ENCODE measurements at regions not wholly inside any gene's neighbourhood (a gene's known extent, or its start where the extent isn't known, plus 50 kb on each side); places are given as distances from the start of the nearest gene placed in this dataset.

GRCh38 chr7:106182904-106183303 is 70.8 kb upstream of the SYPL1 start:
- no peaks in the 10 kb centered on the region for H3K27me3 Mint-ChIP-seq (ENCODE audit: insufficient read depth, low read depth)

GRCh38 chr7:106181658-106182265 is 69.7 kb upstream of the SYPL1 start:
- H3K36me3 Mint-ChIP-seq: no peaks in the 10 kb centered on the region
- no peaks in the 10 kb centered on the region for H4K20me1 ChIP-seq (ENCODE audit: low read depth)

More at GRCh38 chr7:106182904-106183303, 70.8 kb upstream of the SYPL1 start:
- H3K9me3 Mint-ChIP-seq: no peaks in the 10 kb centered on the region
- H3K36me3 ChIP-seq: no peaks in the 10 kb centered on the region
- no peak overlapping the region for H3K4me2 ChIP-seq
- H3K9me3 ChIP-seq (ENCODE audit: low read depth): no peaks in the 10 kb centered on the region
- H3K27me3 ChIP-seq: no peaks in the 10 kb centered on the region
- no peaks in the 10 kb centered on the region for H3K79me2 ChIP-seq (ENCODE audit: low read depth)
- peaks cover 3% of the 10 kb centered on the region for H3K4me1 Mint-ChIP-seq
- no peak overlapping the region for H3K4me3 ChIP-seq
- no peak for TF ChIP-seq EZH2phosphoT487 (IDR thresholded peaks at IDR 0.05)
- TF ChIP-seq, protein P1, sequence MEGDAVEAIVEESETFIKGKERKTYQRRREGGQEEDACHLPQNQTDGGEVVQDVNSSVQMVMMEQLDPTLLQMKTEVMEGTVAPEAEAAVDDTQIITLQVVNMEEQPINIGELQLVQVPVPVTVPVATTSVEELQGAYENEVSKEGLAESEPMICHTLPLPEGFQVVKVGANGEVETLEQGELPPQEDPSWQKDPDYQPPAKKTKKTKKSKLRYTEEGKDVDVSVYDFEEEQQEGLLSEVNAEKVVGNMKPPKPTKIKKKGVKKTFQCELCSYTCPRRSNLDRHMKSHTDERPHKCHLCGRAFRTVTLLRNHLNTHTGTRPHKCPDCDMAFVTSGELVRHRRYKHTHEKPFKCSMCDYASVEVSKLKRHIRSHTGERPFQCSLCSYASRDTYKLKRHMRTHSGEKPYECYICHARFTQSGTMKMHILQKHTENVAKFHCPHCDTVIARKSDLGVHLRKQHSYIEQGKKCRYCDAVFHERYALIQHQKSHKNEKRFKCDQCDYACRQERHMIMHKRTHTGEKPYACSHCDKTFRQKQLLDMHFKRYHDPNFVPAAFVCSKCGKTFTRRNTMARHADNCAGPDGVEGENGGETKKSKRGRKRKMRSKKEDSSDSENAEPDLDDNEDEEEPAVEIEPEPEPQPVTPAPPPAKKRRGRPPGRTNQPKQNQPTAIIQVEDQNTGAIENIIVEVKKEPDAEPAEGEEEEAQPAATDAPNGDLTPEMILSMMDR (IDR thresholded peaks at IDR 0.05): no peak
- no peak for TF ChIP-seq EZH2 (IDR thresholded peaks at IDR 0.05)
- no peak overlapping the region for H3K27ac Mint-ChIP-seq
- H3K27ac ChIP-seq: no peak overlapping the region
- no peak for DNase-seq (ENCODE audit: low spot score)
- H2AFZ ChIP-seq (replicated peaks): no peak overlapping the region
- H3K4me3 Mint-ChIP-seq: no peak overlapping the region
- H4K20me1 ChIP-seq (ENCODE audit: low read depth): no peaks in the 10 kb centered on the region
- H3K36me3 Mint-ChIP-seq: no peaks in the 10 kb centered on the region
- H3K4me1 ChIP-seq: no peaks in the 10 kb centered on the region
- H3K9ac ChIP-seq: no peak overlapping the region
- no peaks in the 10 kb centered on the region for H3F3A ChIP-seq (ENCODE audit: low read depth)

GRCh38 chr7:106180721-106181120 is 68.6 kb upstream of the SYPL1 start:
- no peaks in the 10 kb centered on the region for H3K9me3 ChIP-seq (ENCODE audit: low read depth)
- peaks cover 8% of the 10 kb centered on the region for H3K4me1 ChIP-seq
- H3K9ac ChIP-seq: no peak overlapping the region
- TF ChIP-seq EZH2phosphoT487 (IDR thresholded peaks at IDR 0.05): no peak
- TF ChIP-seq, protein P1 (IDR thresholded peaks at IDR 0.05): no peak
- TF ChIP-seq EZH2 (IDR thresholded peaks at IDR 0.05): no peak
- H3F3A ChIP-seq (ENCODE audit: low read depth): peaks cover 9% of the 10 kb centered on the region
- peak overlapping the region; percentile 3 for H2AFZ ChIP-seq (replicated peaks)
- no peak overlapping the region for H3K4me3 Mint-ChIP-seq
- no peaks in the 10 kb centered on the region for H3K36me3 Mint-ChIP-seq
- no peaks in the 10 kb centered on the region for H3K36me3 ChIP-seq
- H3K27me3 ChIP-seq: no peaks in the 10 kb centered on the region
- H3K9me3 Mint-ChIP-seq: no peaks in the 10 kb centered on the region
- peaks cover 12% of the 10 kb centered on the region for H3K4me1 Mint-ChIP-seq
- H3K4me2 ChIP-seq: no peak overlapping the region
- H3K27ac Mint-ChIP-seq: no peak overlapping the region
- H3K4me3 ChIP-seq: no peak overlapping the region
- no peak for DNase-seq (ENCODE audit: low spot score)
- H4K20me1 ChIP-seq (ENCODE audit: low read depth): no peaks in the 10 kb centered on the region
- H3K27me3 Mint-ChIP-seq (ENCODE audit: insufficient read depth, low read depth): no peaks in the 10 kb centered on the region
- no peaks in the 10 kb centered on the region for H3K79me2 ChIP-seq (ENCODE audit: low read depth)
- H3K27ac ChIP-seq: no peak overlapping the region

More at GRCh38 chr7:106181658-106182265, 69.7 kb upstream of the SYPL1 start:
- peaks cover 8% of the 10 kb centered on the region for H3K4me1 ChIP-seq
- no peaks in the 10 kb centered on the region for H3K27me3 ChIP-seq
- H2AFZ ChIP-seq (replicated peaks): no peak overlapping the region
- no peak for TF ChIP-seq EZH2phosphoT487 (IDR thresholded peaks at IDR 0.05)
- TF ChIP-seq EZH2 (IDR thresholded peaks at IDR 0.05): no peak
- TF ChIP-seq, protein P1 (IDR thresholded peaks at IDR 0.05): no peak
- H3K27ac ChIP-seq: no peak overlapping the region
- DNase-seq (ENCODE audit: low spot score): no peak
- no peak overlapping the region for H3K4me3 Mint-ChIP-seq
- no peak overlapping the region for H3K9ac ChIP-seq
- no peaks in the 10 kb centered on the region for H3K36me3 ChIP-seq
- no peak overlapping the region for H3K27ac Mint-ChIP-seq
- H3K4me1 Mint-ChIP-seq: peaks cover 8% of the 10 kb centered on the region
- H3K27me3 Mint-ChIP-seq (ENCODE audit: insufficient read depth, low read depth): no peaks in the 10 kb centered on the region
- H3F3A ChIP-seq (ENCODE audit: low read depth): peaks cover 9% of the 10 kb centered on the region
- H3K9me3 Mint-ChIP-seq: no peaks in the 10 kb centered on the region
- no peaks in the 10 kb centered on the region for H3K9me3 ChIP-seq (ENCODE audit: low read depth)
- no peak overlapping the region for H3K4me2 ChIP-seq
- H3K79me2 ChIP-seq (ENCODE audit: low read depth): no peaks in the 10 kb centered on the region
- no peak overlapping the region for H3K4me3 ChIP-seq
